Ectodermal cell (in vitro differentiated cells): ENCODE measurements at regions not wholly inside any gene's neighbourhood (a gene's known extent, or its start where the extent isn't known, plus 50 kb on each side); places are given as distances from the start of the nearest gene placed in this dataset.

Experiments used
- H3K27ac ChIP-seq: 2 replicates; pipeline ENCODE4 v1.7.0; 2013; ENCODE audit warnings: mild to moderate bottlenecking, low read depth, low read length; ENCODE audit not compliant: insufficient read depth, poor library complexity, severe bottlenecking
- H3K27me3 ChIP-seq: 2 replicates; pipeline ENCODE4 v1.7.0; 2013; ENCODE audit warnings: mild to moderate bottlenecking, low read length; ENCODE audit not compliant: insufficient read depth, control insufficient read depth, poor library complexity, severe bottlenecking
- H3K36me3 ChIP-seq: one replicate; pipeline ENCODE4 v1.7.0; 2013; ENCODE audit warnings: low read length; ENCODE audit not compliant: control insufficient read depth, insufficient read depth
- H3K4me1 ChIP-seq: one replicate; pipeline ENCODE4 v1.7.0; 2013; ENCODE audit warnings: low read length; ENCODE audit not compliant: control insufficient read depth, insufficient read depth
- H3K4me3 ChIP-seq: 2 replicates; pipeline ENCODE4 v1.7.0; 2013; ENCODE audit warnings: low read depth, low read length, control low read depth; ENCODE audit not compliant: insufficient read depth
- H3K9me3 ChIP-seq: 2 replicates; pipeline ENCODE4 v1.7.0; 2013; ENCODE audit warnings: mild to moderate bottlenecking, low read length, moderate library complexity; ENCODE audit not compliant: control insufficient read depth
- WGBS, 2 experiments: methylation state at CpG; one replicate each; pipeline ENCODE4 v1.1.7; 2013; ENCODE audit warnings: missing lambda C conversion rate in 2 of 2; 5-methylcytosine and 5-hydroxymethylcytosine counted together

DNA sequence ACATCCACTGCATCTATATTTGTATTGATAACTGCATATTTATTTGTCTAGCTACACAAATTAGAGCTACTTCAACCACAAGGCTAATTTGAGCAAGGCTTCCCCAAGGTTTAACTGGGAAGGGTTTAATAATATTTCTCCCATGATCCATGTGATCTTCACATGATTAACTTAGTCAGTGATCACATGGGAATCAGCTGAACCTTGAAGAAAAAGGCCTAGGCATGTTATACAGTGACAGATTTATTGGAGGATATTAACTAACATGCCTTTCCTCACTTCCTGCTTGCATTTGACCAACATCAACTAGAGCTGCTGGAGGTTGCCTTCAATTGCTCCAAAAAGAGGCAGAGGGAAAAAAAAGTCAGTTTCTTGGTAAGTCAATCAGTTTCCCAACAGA lies 417.0 kb downstream of the HAO1 start:
- no peaks in the 10 kb centered on the region for H3K27me3 ChIP-seq
- no peaks in the 10 kb centered on the region for H3K9me3 ChIP-seq
- H3K36me3 ChIP-seq, result no peaks in the 10 kb centered on the region
- H3K4me1 ChIP-seq, result no peaks in the 10 kb centered on the region
- no peak overlapping the region for H3K4me3 ChIP-seq
- H3K27ac ChIP-seq, result no peak overlapping the region

DNA sequence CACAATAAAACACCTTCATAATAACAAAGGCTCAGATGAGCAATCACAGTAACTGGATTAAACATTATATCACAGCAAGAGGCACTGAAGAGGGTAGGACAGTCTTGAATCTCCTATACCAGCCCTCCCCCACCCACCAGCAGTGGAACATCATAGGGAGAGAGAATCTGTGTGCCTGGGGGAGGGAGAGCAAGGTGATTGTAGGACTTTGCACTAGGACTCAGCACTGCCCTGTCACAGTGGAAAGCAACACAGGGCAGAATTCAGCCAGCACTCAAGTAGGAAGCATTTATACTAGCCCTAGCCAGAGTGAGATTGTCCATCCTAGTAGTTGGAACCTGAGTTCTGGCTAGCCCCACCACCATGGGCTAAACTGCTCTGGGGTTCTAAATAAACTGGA lies 400.2 kb downstream of the HAO1 start:
- H3K9me3 ChIP-seq, result no peaks in the 10 kb centered on the region
- H3K36me3 ChIP-seq, result no peaks in the 10 kb centered on the region
- no peak overlapping the region for H3K27ac ChIP-seq
- no peaks in the 10 kb centered on the region for H3K4me1 ChIP-seq
- no peaks in the 10 kb centered on the region for H3K27me3 ChIP-seq
- H3K4me3 ChIP-seq, result no peak overlapping the region

DNA sequence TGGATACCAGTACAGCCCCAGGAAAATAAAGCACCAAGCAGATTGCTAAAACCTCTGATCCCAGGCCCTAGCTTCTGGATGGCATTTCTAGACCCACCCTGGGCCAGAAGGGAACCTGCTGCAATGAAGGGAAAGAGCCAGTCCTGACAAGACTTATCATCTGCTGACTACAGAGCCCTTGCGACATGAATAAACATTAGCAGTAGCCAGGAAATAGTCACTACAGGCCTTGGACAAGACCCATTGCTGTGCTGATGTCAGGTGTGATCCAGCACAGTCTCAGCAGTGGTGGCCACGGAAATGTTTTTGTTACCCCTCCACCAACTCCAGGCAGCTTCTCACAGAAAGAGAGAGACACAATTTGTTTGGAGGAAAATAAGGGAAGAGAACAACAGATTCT lies 399.3 kb downstream of the HAO1 start:
- H3K27me3 ChIP-seq, result no peaks in the 10 kb centered on the region
- no peak overlapping the region for H3K27ac ChIP-seq
- no peaks in the 10 kb centered on the region for H3K4me1 ChIP-seq
- no peak overlapping the region for H3K4me3 ChIP-seq
- WGBS, 2 experiments, result 93 to 94% methylated on average over 2 of the region's 2 CpGs
- no peaks in the 10 kb centered on the region for H3K36me3 ChIP-seq
- no peaks in the 10 kb centered on the region for H3K9me3 ChIP-seq

- H3K27ac ChIP-seq, result no peak overlapping the region
- H3K27me3 ChIP-seq, result no peaks in the 10 kb centered on the region
- no peaks in the 10 kb centered on the region for H3K4me1 ChIP-seq
- no peak overlapping the region for H3K4me3 ChIP-seq
- H3K36me3 ChIP-seq, result no peaks in the 10 kb centered on the region
- WGBS, 2 experiments, result 92 to 94% methylated on average over 3 of the region's 3 CpGs
- H3K9me3 ChIP-seq, result no peaks in the 10 kb centered on the region
These were observed 369.2 kb downstream of the HAO1 start for GRCh38 chr20:7571101-7571500.

DNA sequence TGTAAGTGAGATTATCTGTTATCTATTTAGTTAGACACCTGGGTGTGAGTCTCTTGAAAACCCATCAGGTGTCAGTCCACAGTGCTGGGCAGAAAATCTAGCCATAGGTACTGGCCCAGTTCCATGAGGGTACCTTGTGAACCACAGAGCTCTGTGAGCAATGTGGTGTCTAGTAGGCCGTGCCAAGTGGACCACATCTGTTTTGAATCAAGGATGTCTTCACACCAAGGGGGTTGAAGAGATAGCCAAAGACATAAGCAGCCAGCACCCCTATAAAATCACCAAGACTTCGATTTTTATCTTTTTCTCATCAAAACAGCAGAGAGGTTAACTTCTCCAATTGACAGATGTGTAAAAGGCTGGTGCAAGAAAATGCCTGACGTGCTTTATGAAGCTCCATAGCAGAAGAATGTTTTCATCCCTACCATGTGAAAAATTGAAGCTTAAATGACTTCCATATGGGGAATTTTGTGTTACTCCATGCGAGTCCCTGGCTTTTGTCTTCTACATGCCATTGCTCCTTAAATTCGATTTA lies 368.7 kb downstream of the HAO1 start:
- no peaks in the 10 kb centered on the region for H3K27me3 ChIP-seq
- H3K9me3 ChIP-seq, result no peaks in the 10 kb centered on the region
- no peak overlapping the region for H3K4me3 ChIP-seq
- 91% methylated on average over 4 to 5 of the region's 5 CpGs for WGBS, 2 experiments
- H3K4me1 ChIP-seq, result no peaks in the 10 kb centered on the region
- no peak overlapping the region for H3K27ac ChIP-seq
- no peaks in the 10 kb centered on the region for H3K36me3 ChIP-seq

DNA sequence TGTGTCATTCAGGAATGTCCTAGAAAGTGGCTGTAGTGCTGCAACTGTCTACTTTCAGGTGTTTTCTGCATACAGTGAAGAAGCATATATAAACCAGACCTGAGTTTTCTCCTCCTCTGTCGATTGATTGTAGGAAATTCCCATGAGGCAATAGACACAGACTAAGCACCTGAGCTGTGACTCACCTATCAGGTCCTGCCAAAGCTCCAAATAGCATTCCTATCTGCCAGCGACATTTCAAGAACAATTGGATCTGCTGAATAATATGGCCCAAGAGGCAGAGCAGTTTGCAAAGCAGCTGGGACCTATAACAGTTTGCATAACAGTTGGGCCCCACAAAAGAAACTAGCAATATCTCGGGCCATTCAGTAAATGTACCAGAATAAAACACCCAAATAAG lies 360.4 kb downstream of the HAO1 start:
- Histone ChIP-seq H3K27ac (no peak overlapping the region), H3K36me3 (no peaks in the 10 kb centered on the region), H3K27me3 (no peaks in the 10 kb centered on the region), H3K4me3 (no peak overlapping the region), H3K9me3 (no peaks in the 10 kb centered on the region), H3K4me1 (no peaks in the 10 kb centered on the region)
- 88 to 90% methylated on average over 3 of the region's 3 CpGs for WGBS, 2 experiments

GRCh38 chr20:7585126-7585679 lies 355.1 kb downstream of the HAO1 start:
- Histone ChIP-seq H3K4me1 (no peaks in the 10 kb centered on the region), H3K27ac (no peak overlapping the region), H3K36me3 (no peaks in the 10 kb centered on the region), H3K4me3 (no peak overlapping the region), H3K9me3 (no peaks in the 10 kb centered on the region), H3K27me3 (no peaks in the 10 kb centered on the region)
- WGBS, 2 experiments, result 89 to 94% methylated on average over 6 of the region's 6 CpGs

- WGBS, 2 experiments, result 92 to 100% methylated on average over 1 of the region's 1 CpG
- no peak overlapping the region for H3K27ac ChIP-seq
- no peaks in the 10 kb centered on the region for H3K36me3 ChIP-seq
- no peaks in the 10 kb centered on the region for H3K4me1 ChIP-seq
- no peaks in the 10 kb centered on the region for H3K9me3 ChIP-seq
- no peaks in the 10 kb centered on the region for H3K27me3 ChIP-seq
- no peak overlapping the region for H3K4me3 ChIP-seq
These were observed 353.8 kb downstream of the HAO1 start for GRCh38 chr20:7586481-7586880.

- H3K36me3 ChIP-seq, result no peaks in the 10 kb centered on the region
These were observed 351.1 kb downstream of the HAO1 start for GRCh38 chr20:7589164-7589563.

GRCh38 chr20:7596541-7596940 lies 343.7 kb downstream of the HAO1 start:
- Histone ChIP-seq H3K27me3 (no peaks in the 10 kb centered on the region), H3K27ac (no peak overlapping the region), H3K9me3 (no peaks in the 10 kb centered on the region), H3K4me1 (no peaks in the 10 kb centered on the region), H3K4me3 (no peak overlapping the region), H3K36me3 (no peaks in the 10 kb centered on the region)
- WGBS, 2 experiments, result 84 to 86% methylated on average over 2 to 3 of the region's 3 CpGs

More at GRCh38 chr20:7589164-7589563, 351.1 kb downstream of the HAO1 start:
- Histone ChIP-seq H3K4me3 (no peak overlapping the region), H3K9me3 (no peaks in the 10 kb centered on the region), H3K27me3 (no peaks in the 10 kb centered on the region), H3K4me1 (no peaks in the 10 kb centered on the region), H3K27ac (no peak overlapping the region)
- 95 to 97% methylated on average over 1 of the region's 1 CpG for WGBS, 2 experiments

GRCh38 chr20:7601431-7601830 lies 338.8 kb downstream of the HAO1 start:
- Histone ChIP-seq H3K9me3 (no peaks in the 10 kb centered on the region), H3K27me3 (no peaks in the 10 kb centered on the region), H3K4me3 (no peak overlapping the region), H3K4me1 (peaks cover 6% of the 10 kb centered on the region), H3K36me3 (no peaks in the 10 kb centered on the region), H3K27ac (no peak overlapping the region)
- 90% methylated on average over 1 of the region's 1 CpG for WGBS, 2 experiments
